HG03066 (cell line): ENCODE measurements at regions not wholly inside any gene's neighbourhood (a gene's known extent, or its start where the extent isn't known, plus 50 kb on each side); places are given as distances from the start of the nearest gene placed in this dataset.
"Not testable (repeated sequence)": the region's sequence is repeated elsewhere in the genome, so short reads cannot be mapped to it uniquely, and the experiment has no call there.

Experiments
- ATAC-seq: cut with Tn5 transposase; IDR thresholded peaks from one replicate; pipeline ENCODE4 v1.9.1; 2021; ENCODE audit warnings: low read depth; ENCODE audit not compliant: unreplicated experiment

DNA sequence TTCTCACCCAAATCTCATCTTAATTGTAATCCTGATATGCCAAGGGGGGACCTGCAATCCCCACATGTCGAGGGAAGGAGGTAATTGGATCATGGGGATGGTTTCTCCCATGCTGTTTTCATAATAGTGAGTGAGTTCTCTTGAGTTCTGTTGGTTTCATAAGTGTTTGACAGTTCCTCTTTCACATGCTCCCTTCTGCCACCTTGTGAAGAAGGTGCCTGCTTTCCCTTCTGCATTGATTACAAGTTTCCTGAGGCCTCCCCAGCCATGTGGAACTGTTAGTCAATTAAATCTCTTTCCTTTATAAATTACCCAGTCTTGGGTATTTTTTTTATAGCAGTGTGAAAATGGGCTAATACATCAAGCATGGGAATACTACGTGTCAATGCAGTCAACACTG, 925.0 kb upstream of the MAN1A1 start:
- ATAC-seq, result peak; percentile 73

DNA sequence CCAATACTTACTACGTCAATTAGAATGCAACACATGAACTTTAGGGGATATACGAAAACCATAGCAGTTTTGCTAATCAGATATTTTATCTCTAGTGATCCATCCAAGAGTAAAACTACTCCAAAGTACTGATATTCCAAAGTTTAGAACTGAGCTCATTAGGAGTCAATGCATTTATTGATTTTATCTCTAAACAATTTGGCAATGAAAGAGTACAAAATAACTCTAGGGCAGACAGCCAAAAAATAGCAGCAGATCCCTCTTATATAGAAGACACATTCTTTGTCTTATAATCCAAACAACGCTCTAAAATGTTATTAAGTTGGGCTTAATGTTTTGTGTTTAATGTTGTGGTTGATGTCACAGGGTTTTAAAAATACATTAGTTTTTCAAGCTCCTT, 923.9 kb upstream of the MAN1A1 start:
- ATAC-seq, result no peak

DNA sequence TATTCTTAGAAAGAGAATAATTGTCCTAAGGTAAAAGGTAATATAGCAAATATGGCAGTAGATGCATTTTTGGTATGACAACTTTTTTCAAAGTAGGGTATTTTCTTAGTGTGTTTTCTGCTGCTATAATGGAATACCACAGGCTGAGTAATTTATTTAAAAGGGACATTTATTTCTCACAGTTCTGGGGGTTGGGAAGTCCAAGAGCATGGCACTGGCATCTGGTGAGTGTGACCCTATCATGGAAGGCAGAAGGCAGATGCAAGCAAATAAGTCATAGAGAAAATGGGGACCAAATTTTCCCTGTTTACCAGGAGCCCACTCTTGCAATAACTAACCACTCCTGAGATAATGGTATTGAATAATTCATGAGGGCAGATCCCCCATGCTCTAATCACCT, 922.5 kb upstream of the MAN1A1 start:
- no peak for ATAC-seq

DNA sequence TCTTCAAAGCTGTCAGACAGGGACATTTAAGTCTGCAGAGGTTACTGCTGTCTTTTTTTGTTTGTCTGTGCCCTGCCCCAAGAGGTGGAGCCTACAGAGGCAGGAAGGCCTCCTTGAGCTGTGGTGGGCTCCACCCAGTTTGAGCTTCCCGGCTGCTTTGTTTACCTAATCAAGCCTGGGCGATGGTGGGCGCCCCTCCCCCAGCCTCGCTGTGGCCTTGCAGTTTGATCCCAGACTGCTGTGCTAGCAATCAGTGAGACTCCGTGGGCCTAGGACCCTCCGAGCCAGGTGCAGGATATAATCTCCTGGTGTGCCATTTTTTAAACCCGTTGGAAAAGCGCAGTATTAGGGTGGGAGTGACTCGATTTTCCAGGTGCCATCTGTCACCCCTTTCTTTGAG, 918.7 kb upstream of the MAN1A1 start:
- not testable (repeated sequence) for ATAC-seq

DNA sequence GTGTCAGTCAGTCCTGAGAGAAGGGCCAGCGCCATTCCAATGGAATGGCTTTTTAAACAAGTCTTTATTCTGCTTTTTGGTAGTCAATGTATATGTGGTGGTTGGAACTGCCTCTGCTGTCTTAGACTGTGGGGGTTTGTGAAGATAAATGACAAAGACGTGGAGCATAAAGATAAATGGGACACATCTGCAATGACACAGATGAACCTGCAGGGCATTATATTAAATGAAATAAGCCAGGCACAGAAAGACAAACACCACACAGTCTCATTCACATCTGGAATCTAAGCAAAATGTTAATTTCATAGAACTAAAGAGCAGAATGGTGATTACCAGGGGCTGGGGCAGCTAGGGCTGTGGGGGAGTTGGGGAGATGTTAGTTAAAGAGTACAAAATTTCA, 912.8 kb upstream of the MAN1A1 start:
- no peak for ATAC-seq

DNA sequence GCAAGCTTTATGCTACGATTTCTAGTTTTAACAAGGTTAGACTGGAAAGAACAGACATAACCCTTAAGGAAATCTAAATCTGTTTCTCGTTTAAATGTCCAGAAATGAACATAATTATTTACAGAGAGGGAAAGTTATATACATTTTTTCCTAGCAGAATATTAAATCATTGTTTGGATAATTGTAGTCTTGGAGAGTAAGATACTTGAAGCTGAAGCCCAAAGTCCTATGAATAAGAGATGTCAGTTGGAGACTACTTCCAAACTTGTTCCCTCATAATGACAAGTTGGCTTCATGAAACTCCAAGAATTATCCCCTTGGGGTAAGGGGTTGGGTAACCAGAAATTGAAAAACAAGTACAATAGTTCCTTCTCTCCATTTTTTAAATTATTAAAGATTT, 911.1 kb upstream of the MAN1A1 start:
- no peak for ATAC-seq

DNA sequence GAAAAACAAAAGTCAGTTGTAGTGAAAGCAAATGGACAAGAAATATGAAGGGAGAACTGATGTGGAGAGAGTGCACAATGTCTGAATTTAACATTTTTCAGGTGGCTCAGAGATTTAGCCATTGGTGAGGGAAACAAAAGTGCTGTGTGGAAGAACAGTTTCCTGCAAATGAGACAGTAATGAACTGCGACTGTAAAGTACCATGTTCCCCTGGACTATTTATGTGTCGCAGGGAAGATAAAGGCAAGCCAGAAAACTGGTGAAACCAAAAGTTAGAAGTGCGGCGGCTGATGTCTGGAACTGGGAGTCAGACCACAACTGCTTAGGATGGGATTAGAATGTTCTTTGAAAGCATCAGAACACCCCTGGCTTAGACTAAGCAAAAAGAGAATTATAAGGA, 905.1 kb upstream of the MAN1A1 start:
- ATAC-seq, result no peak

DNA sequence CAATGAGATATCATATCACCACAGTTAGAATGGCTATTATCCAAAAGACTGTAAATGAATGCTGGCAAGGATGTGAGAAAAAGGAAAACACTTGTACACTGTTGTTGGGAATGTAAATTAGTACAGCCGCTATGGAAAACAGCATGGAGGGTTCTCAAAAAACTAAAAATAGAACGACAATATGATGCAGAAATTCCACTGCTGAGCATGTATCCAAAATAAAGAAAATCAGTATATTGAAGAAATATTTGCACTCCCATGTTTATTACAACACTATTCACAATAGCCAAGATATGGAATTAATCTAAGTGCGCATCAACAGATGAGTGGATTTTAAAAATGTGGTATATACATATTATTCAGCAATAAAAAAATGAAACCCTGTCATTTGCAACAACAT, 898.9 kb upstream of the MAN1A1 start:
- no peak for ATAC-seq

DNA sequence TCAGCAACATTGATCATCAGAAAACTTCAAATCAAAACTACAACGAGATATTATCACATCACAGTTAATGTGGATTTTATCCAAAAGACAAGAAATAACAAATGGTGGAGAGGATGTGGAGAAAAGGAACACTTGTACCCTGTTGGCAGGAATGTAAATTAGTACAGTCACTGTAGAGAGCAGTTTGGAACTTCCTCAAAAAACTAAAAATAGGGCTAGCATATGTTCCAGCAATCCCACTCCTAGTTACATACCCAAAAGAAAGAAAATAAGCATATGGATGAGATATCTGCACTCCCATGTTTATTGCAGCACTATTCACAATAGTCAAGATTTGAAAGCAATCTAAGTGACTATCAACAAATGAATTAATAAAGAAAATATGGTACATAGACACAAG, 887.7 kb upstream of the MAN1A1 start:
- ATAC-seq, result no peak

DNA sequence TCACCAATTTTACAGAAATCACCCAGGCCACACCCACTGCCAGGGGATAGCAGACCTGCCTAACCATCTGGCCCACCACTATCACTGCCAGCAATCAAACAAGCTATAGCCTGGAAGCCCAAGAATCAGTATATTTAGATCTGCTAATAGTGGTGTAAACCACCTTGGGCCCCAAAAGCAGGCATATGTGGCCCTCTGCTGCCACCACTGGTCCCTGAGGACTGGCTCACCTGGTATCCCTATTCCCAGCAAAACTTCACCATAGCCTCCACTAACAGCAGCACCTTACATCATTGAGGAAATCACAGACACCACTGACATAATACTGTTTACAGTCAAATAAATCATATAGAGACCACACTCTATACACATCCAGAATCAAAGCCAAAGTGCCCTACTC, 880.4 kb upstream of the MAN1A1 start:
- ATAC-seq, result no peak

DNA sequence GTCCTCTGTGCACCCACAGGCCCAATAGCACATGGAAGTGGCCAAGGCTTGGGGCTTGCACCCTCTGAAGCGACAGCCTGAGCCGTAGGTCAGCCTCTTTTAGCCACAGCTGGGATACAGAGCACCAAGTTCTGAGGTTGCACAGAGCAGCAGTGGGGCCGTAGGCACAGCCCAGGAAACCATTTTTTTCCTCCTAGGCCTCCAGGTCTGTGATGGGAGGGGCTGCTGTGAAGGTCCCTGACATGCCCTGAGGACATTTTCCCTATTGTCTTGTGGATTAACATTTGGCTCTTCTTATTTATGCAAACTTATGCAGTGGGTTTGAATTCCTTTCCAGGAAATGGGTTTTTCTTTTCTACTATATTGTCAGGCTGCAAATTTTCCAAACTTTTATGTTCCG, 878.7 kb upstream of the MAN1A1 start:
- ATAC-seq, result no peak

DNA sequence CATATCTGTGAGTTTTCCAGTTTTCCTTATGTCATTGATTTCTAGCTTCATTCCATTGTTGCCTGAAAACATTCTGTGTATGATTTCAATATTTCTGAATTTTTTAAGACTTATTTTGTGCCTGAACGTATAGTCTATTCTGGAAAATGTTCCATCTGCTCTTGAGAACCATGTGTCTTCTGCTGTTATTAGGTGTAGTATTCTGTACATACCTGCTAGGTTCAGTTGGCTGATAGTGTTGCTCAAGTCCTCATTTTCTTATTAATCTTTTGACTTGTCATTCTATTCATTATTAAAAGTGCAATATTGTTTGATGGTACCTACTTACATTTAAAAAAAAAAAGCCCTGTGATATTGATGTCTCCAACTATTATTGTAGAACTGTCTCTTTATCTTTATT, 869.8 kb upstream of the MAN1A1 start:
- no peak for ATAC-seq

DNA sequence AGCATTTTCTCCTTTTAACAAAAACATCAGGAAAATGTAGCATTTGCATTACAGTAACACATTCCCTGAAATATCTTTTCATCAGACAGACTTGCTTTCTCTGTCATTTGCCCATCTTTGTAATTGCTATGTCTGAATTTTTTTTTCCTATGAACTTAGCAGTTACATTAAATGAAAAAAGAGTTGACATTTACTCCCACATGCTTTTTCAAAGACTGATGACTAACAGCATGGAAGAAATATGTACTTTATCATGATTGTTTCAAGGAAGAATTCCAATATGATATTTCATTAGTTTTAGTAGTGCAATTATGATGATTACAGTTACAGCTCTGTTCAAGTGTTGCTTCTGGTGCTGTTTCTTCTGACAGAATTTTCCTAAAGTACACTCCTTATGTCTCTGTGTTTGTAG, 864.5 kb upstream of the MAN1A1 start:
- no peak for ATAC-seq

DNA sequence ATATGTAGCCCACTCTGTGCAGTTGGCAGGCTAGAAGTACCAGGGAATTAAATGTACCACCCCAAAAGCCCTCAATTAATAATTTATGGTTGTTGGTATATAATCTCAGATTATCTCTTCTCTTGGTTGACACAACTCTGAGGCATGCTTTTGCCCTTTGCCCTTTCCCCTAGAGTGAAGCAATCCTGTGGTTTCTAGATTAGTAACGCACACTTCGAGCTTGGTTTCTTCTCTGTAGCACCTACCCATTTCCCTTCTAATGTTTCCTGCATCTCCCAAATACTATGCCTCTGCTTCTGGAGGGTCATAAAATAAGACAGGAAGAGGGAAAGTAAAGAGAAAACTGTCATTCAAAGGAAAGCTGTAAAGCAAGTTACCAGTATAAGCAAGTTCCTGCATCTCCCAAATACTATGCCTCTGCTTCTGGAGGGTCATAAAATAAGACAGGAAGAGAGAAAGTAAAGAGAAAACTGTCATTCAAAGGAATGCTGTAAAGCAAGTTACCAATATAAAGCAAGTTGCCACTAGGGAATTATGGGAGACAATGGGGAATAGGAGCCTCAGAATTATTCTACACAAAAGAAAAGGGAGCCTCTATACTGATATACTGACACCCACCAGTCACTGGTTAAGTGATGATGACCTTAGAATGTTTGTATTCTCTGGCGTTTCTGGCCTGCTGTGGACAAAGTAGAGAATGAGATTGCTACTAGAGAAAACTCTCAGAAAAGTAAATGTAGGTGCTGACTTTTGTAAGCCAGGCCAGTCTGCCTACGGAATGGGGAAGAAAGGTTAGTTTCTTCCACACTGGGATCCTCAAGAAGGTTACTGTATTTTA, 862.6 kb upstream of the MAN1A1 start:
- no peak for ATAC-seq

DNA sequence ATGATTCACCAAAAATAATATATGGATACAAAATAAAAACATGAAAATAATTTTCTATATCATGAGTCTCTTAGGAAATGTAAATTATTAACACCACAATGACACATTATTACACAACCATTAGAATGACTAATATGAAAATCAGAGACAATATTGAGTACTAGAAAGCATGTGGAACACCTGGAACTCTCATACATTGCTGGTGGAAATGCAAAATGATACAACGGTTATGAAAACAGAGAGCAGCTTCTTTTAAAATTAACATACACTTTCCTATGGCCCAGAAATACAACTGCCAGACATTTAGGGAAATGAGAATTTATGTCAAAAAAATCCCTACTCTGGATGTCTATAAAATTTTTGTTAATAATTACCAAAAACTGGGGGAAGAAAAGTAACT, 853.3 kb upstream of the MAN1A1 start:
- no peak for ATAC-seq

DNA sequence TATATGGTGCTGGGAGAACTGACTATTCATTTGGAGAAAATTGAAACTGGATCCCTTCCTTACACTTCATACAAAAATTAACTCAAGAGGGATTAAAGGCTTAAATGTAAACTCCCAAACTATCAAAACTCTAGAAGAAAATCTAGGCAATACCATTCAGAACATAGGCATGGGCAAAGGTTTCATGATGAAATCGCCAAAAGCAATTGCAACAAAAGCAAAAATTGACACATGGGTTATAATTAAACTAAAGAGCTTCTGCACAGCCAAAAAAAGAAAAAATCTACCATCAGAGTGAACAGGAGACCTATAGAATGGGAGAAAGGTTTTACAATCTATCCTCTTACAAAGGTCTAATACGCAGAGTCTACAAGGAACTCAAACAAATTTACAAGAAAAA, 851.3 kb upstream of the MAN1A1 start:
- no peak for ATAC-seq

DNA sequence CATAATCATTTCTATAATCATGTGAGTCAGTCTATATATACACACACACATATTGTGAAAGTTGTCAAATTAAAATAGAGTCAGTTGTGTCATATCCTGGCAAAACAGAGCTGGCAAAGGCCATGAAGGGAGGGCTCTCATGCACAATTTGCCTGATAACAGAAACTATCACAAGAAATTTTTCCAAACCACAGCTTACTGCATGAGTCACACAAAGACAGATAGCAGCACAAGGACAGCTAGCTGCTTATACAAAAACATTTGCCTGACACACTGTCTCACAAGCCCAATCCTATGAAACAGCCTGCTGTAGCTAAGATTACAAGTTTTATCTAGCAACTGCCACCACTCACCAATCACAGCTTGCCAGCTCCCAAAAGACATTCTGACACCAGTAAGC, 848.5 kb upstream of the MAN1A1 start:
- no peak for ATAC-seq

DNA sequence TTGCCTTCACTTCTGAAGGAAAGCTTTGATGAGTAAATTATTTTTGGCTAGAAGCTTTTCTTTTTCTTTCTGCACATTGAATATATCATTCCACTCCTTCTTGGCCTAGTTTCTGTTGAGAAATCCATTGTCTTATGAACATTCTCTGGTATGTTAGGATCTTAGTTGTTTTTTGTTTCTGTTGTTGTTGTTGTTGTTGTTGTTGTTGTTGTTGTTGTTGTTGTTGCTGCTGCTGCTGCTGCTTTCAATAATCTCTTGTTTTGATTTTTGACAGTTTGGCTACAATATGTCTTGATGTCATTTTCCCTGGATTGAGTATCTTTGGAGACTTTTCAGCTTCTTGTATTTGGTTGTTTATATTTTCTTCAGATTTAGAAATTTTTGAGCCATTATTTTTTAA, 836.5 kb upstream of the MAN1A1 start:
- ATAC-seq, result no peak

DNA sequence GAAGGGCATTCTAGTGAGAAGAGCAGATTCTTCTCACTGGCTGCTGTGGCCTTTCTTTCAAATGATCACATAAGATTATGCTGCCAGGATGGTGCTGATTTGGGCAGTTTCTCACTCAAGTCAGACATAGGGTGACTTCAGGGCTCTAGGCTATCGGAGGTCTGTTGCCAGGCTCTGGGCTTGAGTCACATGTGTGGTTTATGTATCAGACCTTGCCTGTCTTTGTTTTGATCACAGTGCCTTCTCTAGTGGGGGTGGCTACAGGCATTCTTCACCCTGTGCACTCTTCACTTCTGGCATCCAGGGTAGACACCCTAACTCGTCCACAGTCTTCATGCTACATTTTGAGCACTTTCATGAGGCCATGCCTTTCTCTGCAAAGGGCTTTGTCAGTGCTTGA, 823.7 kb upstream of the MAN1A1 start:
- no peak for ATAC-seq

DNA sequence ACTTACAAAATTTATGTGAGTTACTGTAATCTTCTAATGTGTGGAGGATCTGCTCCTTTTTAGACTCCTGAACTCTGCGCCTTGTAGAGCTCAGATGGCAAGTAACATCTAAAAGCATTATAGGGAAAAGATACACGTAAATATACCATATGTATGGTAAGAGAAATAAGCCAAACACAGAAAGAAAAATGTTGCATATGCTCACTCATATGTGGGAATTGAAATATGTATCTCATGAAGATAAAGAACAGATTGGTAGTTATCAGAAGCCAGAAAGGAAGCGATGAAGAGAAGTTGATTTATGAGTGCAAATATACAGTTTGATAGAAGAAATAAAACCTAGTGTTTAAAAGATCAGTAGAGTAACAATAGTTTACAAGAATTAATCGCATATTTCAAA, 815.0 kb upstream of the MAN1A1 start:
- ATAC-seq, result no peak

DNA sequence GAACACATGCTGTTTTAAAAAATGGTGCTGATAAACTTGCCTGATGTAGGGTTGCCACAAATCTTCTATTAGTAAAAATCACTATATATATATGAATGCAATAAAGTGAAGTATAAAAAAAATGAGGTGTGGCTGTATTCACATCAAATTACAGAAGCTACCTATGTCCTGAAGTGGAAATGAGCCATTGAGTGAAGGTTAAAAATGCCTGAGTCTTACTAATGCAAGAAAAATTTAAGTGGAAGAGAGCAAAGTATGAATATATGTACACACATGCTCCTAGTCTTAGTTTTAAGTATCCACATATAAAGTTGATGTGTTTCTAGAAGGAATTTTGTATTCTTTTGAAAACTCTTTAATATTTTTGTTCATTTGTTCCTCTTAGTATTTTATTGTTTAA, 808.3 kb upstream of the MAN1A1 start:
- ATAC-seq, result no peak

DNA sequence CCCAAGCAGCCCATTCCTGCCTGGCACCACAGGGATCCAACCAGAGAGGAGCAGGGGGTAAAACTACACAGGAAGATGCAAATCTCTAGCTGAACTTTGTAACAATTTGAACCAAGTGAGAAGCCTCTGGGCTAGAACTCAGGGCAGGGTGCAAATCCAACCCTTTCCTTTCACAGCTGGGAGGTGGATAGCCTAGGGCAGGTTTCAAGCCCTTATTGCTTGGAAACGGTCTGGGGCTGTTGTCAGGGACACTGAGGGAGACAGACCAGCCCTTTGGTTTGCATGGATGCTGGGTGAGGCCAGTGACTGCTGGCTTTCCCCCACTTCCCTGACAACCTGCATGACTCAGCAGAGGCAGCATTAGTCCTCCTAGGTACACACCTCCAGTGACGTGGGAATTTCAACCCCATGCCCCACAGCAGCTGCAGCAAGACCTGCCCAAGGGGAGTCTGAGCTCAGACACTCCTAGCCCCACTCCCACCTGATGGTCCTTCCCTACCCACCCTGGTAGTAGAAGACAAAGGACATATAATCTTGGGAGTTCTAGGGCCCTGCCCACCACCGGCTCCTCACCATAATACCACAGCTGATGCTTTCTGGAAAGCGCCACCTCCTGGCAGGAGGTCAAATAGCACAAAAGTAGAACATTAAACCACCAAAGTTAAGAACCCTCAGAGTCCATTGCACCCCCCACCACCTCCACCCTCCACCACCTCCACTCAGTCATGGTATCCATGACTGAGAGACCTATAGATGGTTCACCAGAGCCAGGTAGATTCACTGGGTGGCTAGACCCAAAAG, 797.7 kb upstream of the MAN1A1 start:
- no peak for ATAC-seq
